Heart right ventricle (tissue), 16 donors: ENCODE measurements at regions not wholly inside any gene's neighbourhood (a gene's known extent, or its start where the extent isn't known, plus 50 kb on each side); places are given as distances from the start of the nearest gene placed in this dataset.

Source experiments
- ATAC-seq, 8 donors: fragments of 200-7000 bp; cut with Tn5 transposase; one replicate each; pipeline ENCODE4 v1.9.1; 2020; ENCODE audit warnings: mild to moderate bottlenecking in 8 of 8, moderate library complexity in 8 of 8, moderate number of reproducible peaks in 1 of 8
- DNase-seq, 2 donors: peaks; one replicate each; pipeline ENCODE4 v3.0.0-alpha.2; 2020
- H3K27ac ChIP-seq, 10 donors: fragments of 200-600 bp; sonication (generic) in 2 of 10; one replicate each; pipeline versions ENCODE4 v1.5.0 to v1.8.0; 2020 to 2022; ENCODE audit warnings: mild to moderate bottlenecking in 3 of 10
- H3K27me3 ChIP-seq, 7 donors: fragments of 200-600 bp; one replicate each; pipeline ENCODE4 v1.8.0; 2021 to 2022; ENCODE audit warnings: mild to moderate bottlenecking in 2 of 7
- H3K36me3 ChIP-seq, 9 donors: fragments of 200-600 bp; sonication (generic) in 1 of 9; one replicate each; pipeline versions ENCODE4 v1.5.0 to v1.8.0; 2020 to 2022; ENCODE audit warnings: mild to moderate bottlenecking in 2 of 9
- H3K4me1 ChIP-seq, 9 donors: fragments of 200-600 bp; sonication (generic) in 1 of 9; one replicate each; pipeline versions ENCODE4 v1.5.0 to v1.8.0; 2020 to 2022; ENCODE audit warnings: mild to moderate bottlenecking in 4 of 9
- H3K4me3 ChIP-seq, 10 donors: fragments of 200-600 bp; sonication (generic) in 2 of 10; one replicate each; pipeline versions ENCODE4 v1.5.0 to v1.8.0; 2020 to 2022; ENCODE audit warnings: mild to moderate bottlenecking in 7 of 10, moderate library complexity in 2 of 10
- H3K9me3 ChIP-seq, 11 donors: fragments of 200-600 bp in 10 of 11; sonication (generic) in 2 of 11; one replicate each; pipeline versions ENCODE4 v1.5.0 to v1.8.0; 2013 to 2022; ENCODE audit warnings: mild to moderate bottlenecking in 2 of 11, control low read depth in 1 of 11, moderate library complexity in 1 of 11
- WGBS, 2 donors: extraction: QIAGEN DNeasy Blood & Tissue Kit; methylation state at CpG; one replicate each; pipeline ENCODE4 v1.1.7; 2013; ENCODE audit warnings: inconsistent platforms in 1 of 2; 5-methylcytosine and 5-hydroxymethylcytosine counted together
- intact Hi-C, 10 donors: fragments of 100-400 bp; cut with DNase I; formaldehyde crosslinking; loops; one replicate each; pipeline versions ENCODE4 v1.11.1 to v1.14.2; 2022
- TF ChIP-seq, protein P1 (sequence below), 9 donors: fragments of 200-600 bp; sonication (generic) in 2 of 9; IDR thresholded peaks; one replicate each; pipeline versions ENCODE4 v1.5.0 to v1.8.0; 2021 to 2022; ENCODE audit warnings: antibody characterized with exemption in 9 of 9, mild to moderate bottlenecking in 5 of 9, moderate library complexity in 1 of 9
- donor health status: Arrhythmogenic right ventricular cardiomyopathy.
- donor health status: ischemic (EF 13 %, LVEDD 7.1; RV severe dilation, severe dysfunction).
- donor health status: healthy with polysubstance abuse.
- donor health status: DM: no; HTN: yes; CAD: no.
- donor health status: DM: no; HTN: no; CAD: no.
- donor health status: ischemic (EF 25% LVEDD 6.9; RV normal size, moderate dysfunction).
- donor health status: ischemic (EF 25% LVEDD 5.7; RV mildly dilated, moderate dysfunction).
- donor health status: healthy.
- donor health status: DM: yes; HTN: yes; CAD: no.
- donor health status: Ischemic cardiomyopathy.
- donor health status: ischemic (EF 35%, LVEDD 5.7; RV mildly dilated, moderate dysfunction).
- donor health status: nonischemic (EF 11% LVEDD 7.7; RV severe dilation, severe dysfunction).
- donor health status: DM: yes; HTN: yes; CAD: no.
- donor health status: PGD.
- donor health status: ischemic (EF 29% LVEDD 5.4; RV normal size, mild dysfunction).
- donor health status: nonischemic (EF 23%, LVEDD 6.1; RV moderate dilation, normal function).

DNA sequence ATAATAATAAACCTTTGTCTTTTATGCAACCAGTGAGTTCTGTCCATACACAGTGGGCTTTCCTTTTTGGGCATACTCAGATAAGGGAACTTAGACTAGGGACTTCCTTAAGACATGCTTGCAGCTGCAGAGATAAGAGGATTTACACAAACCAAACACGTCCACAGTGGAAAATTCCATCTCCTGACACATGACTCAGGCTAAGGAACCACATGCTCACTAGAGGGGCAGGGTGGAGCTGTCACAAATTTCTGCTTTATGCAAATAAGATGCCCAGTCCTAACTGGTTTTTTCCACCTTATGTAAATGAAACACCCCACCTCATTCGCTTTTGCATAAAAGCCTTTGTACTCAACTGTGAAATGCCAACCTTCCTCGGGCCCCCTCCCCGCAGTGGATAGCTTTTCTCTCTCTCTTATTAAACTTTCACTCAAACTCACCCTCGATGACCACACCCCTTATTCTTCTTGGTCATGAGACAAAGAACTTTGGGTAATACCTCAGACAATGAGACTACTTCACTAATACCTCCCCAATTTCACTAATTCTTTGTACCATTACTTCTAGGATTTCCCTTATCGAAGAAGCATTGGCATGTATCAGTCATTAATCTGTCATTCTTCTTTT is 170.3 kb upstream of the FTMT start:
- ATAC-seq (no peak), DNase-seq (no peak)
- TF ChIP-seq, protein P1, sequence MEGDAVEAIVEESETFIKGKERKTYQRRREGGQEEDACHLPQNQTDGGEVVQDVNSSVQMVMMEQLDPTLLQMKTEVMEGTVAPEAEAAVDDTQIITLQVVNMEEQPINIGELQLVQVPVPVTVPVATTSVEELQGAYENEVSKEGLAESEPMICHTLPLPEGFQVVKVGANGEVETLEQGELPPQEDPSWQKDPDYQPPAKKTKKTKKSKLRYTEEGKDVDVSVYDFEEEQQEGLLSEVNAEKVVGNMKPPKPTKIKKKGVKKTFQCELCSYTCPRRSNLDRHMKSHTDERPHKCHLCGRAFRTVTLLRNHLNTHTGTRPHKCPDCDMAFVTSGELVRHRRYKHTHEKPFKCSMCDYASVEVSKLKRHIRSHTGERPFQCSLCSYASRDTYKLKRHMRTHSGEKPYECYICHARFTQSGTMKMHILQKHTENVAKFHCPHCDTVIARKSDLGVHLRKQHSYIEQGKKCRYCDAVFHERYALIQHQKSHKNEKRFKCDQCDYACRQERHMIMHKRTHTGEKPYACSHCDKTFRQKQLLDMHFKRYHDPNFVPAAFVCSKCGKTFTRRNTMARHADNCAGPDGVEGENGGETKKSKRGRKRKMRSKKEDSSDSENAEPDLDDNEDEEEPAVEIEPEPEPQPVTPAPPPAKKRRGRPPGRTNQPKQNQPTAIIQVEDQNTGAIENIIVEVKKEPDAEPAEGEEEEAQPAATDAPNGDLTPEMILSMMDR (IDR thresholded peaks at IDR 0.05) = no peak
- Histone ChIP-seq H3K27me3 (no peaks in the 10 kb centered on the region), H3K4me3 (no peak overlapping the region), H3K27ac (no peak overlapping the region), H3K4me1 (no peaks in the 10 kb centered on the region), H3K9me3 (peaks cover 0 to 39% (median 4%) of the 10 kb centered on the region in 11 donors), H3K36me3 (no peaks in the 10 kb centered on the region)
- intact Hi-C loops = no loop called here
- WGBS, 2 donors = 77 to 80% methylated on average over 6 of the region's 6 CpGs

DNA sequence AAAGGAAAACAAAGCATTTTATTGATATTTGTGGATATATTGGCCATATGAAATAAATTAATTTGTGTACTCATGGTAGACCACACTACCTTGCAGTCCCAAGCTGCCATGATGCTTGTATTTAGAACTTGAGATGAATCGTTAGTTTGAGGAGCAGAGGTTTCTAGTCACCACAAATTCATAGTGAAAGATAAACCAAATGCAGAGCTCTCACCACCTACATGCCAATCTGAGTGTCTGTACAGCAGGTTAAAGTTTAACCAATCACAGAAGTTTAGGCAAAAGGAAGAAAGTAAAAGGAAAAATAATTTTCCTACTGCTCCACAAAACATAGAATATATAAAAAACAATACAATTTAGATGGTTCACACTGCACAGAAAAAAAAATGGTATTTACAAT is 163.6 kb upstream of the FTMT start:
- no peaks in the 10 kb centered on the region for H3K36me3 ChIP-seq
- no peaks in the 10 kb centered on the region for H3K4me1 ChIP-seq
- ATAC-seq = no peak
- TF ChIP-seq, protein P1 (IDR thresholded peaks at IDR 0.05) = no peak
- H3K27me3 ChIP-seq = no peaks in the 10 kb centered on the region
- H3K9me3 ChIP-seq = no peaks in the 10 kb centered on the region
- WGBS, 2 donors = 77 to 82% methylated on average over 1 of the region's 1 CpG
- no peak overlapping the region for H3K27ac ChIP-seq
- H3K4me3 ChIP-seq = no peak overlapping the region
- no peak for DNase-seq
- intact Hi-C loops = no loop called here

DNA sequence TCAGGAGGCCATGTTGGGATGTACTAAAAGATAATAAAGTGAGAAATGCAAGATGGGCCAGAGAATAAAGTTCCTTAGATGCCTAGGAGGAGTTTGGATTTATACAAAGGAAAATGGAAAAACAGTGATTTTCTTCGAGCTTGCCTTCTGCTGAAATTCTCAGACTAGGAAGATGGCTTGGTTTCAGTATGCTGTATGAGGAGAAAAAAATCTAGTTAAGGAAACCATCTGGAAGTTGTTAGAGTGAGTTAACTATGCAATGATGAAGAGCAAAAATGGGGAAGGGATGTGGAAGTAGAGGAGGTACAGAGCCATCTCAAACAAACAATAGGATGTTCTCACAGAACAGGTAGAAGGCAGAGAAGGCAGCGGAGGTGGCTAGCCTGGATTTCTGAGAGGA is 162.9 kb upstream of the FTMT start:
- intact Hi-C loops = no loop called here

DNA sequence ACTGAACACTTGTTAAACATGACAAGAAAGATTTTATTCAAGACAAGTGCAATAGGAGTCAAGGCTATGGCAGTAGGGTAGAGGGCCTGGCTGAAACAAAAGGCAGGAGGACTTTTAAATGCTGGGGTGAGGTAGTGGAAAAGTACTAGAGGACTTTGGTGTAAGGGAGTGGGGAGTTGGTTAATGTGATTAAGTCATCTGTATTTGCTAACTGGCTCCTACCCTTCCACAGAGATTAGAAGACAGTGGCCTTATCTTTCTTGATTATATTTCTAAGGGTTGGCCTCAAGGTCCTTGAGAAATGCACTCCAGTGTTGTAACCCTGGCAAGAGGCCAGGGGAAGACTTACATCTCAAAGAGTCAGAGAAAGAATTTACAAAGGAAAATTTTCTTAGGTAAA is 160.2 kb upstream of the FTMT start:
- TF ChIP-seq, protein P1 (IDR thresholded peaks at IDR 0.05) = no peak
- no peak for DNase-seq
- Histone ChIP-seq H3K27ac (no peak overlapping the region), H3K4me3 (no peak overlapping the region), H3K27me3 (no peaks in the 10 kb centered on the region), H3K9me3 (no peaks in the 10 kb centered on the region), H3K4me1 (no peaks in the 10 kb centered on the region), H3K36me3 (no peaks in the 10 kb centered on the region)
- ATAC-seq = no peak
- intact Hi-C loops = no loop called here

More for the DNA sequence above, 162.9 kb upstream of the FTMT start:
- WGBS, 2 donors = 76 to 88% methylated on average over 2 of the region's 2 CpGs
- no peak for DNase-seq
- H3K4me1 ChIP-seq = no peaks in the 10 kb centered on the region
- H3K27me3 ChIP-seq = no peaks in the 10 kb centered on the region
- H3K9me3 ChIP-seq = no peaks in the 10 kb centered on the region
- no peaks in the 10 kb centered on the region for H3K36me3 ChIP-seq
- TF ChIP-seq, protein P1 (IDR thresholded peaks at IDR 0.05) = no peak
- H3K4me3 ChIP-seq = no peak overlapping the region
- ATAC-seq = no peak
- no peak overlapping the region for H3K27ac ChIP-seq
